ENCODE measurements at regions not wholly inside any gene's neighbourhood (a gene's known extent, or its start where the extent isn't known, plus 50 kb on each side); places are given as distances from the start of the nearest gene placed in this dataset.

DNA sequence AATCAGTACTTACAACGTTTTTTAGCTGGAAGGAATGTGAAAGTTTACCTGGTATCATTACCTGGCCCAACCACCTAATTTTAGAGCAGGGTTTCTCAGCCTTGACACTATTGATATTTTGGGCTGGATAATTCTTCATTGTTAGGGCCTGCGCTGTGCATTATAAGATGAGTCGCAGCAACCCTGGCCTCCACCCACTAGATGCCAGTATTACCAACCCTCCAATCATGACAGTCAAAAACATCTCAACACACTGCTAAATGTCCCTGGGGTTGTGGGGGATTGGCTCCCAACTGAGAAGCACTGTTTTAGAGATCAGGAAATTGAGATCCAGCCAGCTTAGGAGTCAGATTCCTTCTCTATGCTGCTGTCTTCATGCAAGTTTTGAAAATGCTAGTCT lies 265.3 kb upstream of the TCF4 start:
- H3K36me3 ChIP-seq (ENCODE audit: control insufficient read depth, insufficient read depth, low read length) = no peaks in the 10 kb centered on the region

DNA sequence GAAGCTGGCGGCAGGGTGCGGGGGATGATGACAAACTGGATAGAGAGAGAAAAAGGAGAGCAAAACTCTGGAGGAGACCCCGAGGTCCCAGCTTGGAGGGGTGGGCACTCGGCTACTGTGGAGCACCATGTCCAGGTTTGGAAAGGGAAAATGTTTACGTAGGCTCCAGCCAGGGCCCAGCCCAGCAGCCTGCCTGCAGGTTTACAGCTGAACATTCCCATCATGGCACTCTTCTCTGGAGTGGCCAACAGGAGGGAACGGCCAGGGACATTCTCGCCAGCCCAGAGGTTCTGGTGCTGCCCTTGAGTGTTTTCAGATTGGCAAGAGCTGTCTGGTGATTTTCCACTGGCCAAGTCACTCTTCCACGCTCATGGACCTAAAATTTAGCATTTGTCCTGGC lies 262.9 kb upstream of the TCF4 start:
- intact Hi-C loops (cut with micrococcal nuclease) = no loop called here
- in situ Hi-C loops (cut with MboI) = no loop called here
- Histone ChIP-seq H3K27ac (ENCODE audit: extremely low read depth, low read depth, low read length) (no peak overlapping the region), H3K27me3 (ENCODE audit: control insufficient read depth in 2 of 2, insufficient read depth in 2 of 2, low read length in 2 of 2) (peaks cover 0 to 12% of the 10 kb centered on the region in 2 experiments; a peak in 2 of 5 replicates), H3K9me3 (replicated peaks; ENCODE audit: control insufficient read depth, insufficient read depth, low read depth, low read length) (no peaks in the 10 kb centered on the region), H3K4me3 (no peak overlapping the region), H3K79me2 (ENCODE audit: control insufficient read depth, insufficient read depth, low read length) (no peaks in the 10 kb centered on the region), H3K9me1 (ENCODE audit: control insufficient read depth, insufficient read depth, low read length) (no peaks in the 10 kb centered on the region), H2AFZ (ENCODE audit: low read depth, low read length) (no peak overlapping the region), H4K20me1 (replicated peaks; ENCODE audit: control insufficient read depth, insufficient read depth, low read length) (no peaks in the 10 kb centered on the region), H3K4me1 (replicated peaks in 1 of 2; ENCODE audit: control insufficient read depth in 2 of 2, insufficient read depth in 2 of 2, low read length in 2 of 2) (no peaks in the 10 kb centered on the region), H3K4me2 (ENCODE audit: insufficient read depth, low read length) (no peak overlapping the region), H3K9ac (ENCODE audit: insufficient read depth in 1 of 2, low read depth in 2 of 2, low read length in 2 of 2) (no peak overlapping the region), H3K36me3 (ENCODE audit: control insufficient read depth, insufficient read depth, low read length) (no peaks in the 10 kb centered on the region)
- POLR2A ChIA-PET = no interaction called here
- 6% methylated on average over 6 of the region's 8 CpGs for WGBS (ENCODE audit: insufficient coverage, low coverage, missing lambda C conversion rate)
- CTCF ChIA-PET (ENCODE audit: low intra/inter-chr PET ratio) = no interaction called here
- BruUV-seq (replicated peaks) = no TSS peak
- no peak for ATAC-seq
- no peak for DNase-seq (ENCODE audit: extremely low read depth in 1 of 4, low spot score in 3 of 4)
- FAIRE-seq = no peak
- TF ChIP-seq PRPF4 (IDR thresholded peaks at IDR 0.05; ENCODE audit: insufficient read depth, low read depth, low read length, poor library complexity, severe bottlenecking) = no peak
- TF ChIP-seq SREBF2 (CRISPR knock-in tag; IDR thresholded peaks at IDR 0.05) = no peak
- TF ChIP-seq SPI1 (IDR thresholded peaks at IDR 0.05; ENCODE audit: borderline replicate concordance, low read depth, low read length) = no peak
- no peak for TF ChIP-seq ZNF583 (CRISPR knock-in tag; IDR thresholded peaks at IDR 0.05)
- no peak for TF ChIP-seq ZNF764 (CRISPR knock-in tag; IDR thresholded peaks at IDR 0.05; ENCODE audit: low read depth)
- no peak for TF ChIP-seq ZNF586 (CRISPR knock-in tag; conservative IDR thresholded peaks at IDR 0.05)
- no peak for TF ChIP-seq PCBP1 (IDR thresholded peaks at IDR 0.05; ENCODE audit: low read depth, low read length, poor library complexity, severe bottlenecking)
- TF ChIP-seq, protein P1, sequence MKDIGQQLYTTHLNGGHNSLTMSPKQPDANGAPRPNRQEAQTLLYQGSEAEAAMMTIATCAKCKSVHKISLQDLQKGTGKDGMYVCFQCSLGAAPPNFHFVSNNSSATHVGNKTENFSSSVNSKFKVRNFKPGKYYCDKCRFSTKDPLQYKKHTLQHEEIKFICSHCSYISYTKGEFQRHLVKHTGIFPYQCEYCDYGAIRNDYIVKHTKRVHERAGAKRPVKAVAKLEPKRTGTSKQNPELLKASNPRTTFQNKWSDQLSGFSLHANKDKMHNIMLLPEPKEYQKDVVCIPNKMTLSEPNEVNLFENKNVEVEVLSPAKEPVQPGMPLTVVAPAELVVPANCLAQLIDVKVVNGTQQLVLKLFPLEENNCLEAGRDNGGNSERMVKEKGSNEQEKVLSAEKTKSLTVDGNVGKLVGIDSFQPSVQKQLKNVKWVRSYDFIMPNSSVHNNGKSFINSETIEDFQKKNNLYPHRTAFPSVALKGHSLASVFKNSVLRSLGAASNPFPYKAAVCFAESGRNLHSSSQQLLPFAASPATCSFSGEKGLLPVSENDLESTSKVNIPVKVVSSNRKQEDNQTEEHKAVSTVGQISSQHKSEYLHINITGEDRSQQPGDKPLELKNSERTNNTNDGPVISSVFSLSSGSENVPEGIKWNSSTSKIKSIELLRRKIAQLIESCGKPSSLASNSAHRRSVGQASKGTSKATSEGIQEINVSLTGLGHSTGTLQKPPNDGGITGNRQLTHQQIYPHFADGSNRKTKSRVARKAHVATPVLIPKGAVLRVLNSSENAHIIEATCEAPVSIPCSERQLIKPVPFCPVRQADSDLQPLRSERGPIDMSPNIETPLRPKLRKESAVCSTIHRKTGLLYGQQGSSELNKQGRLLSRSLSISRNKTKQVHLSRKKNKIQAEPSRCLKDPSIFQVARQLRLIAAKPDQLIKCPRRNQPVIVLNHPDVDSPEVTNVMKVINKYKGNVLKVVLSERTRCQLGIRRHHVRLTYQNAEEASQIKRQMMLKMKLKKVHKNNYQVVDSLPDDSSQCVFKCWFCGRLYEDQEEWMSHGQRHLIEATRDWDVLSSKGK (CRISPR knock-in tag; IDR thresholded peaks at IDR 0.05) = no peak
- TF ChIP-seq MTA3 (IDR thresholded peaks at IDR 0.05; ENCODE audit: borderline replicate concordance) = no peak
- TF ChIP-seq HMG20A (CRISPR knock-in tag; conservative IDR thresholded peaks at IDR 0.05) = no peak
- TF ChIP-seq MCM3 (IDR thresholded peaks at IDR 0.05) = no peak
- no peak for TF ChIP-seq TRIM28 (IDR thresholded peaks at IDR 0.05)
- TF ChIP-seq POLR2A (conservative IDR thresholded peaks at IDR 0.05) = no peak
- no peak for TF ChIP-seq SMAD1 (IDR thresholded peaks at IDR 0.05; ENCODE audit: low read depth, low read length, partially characterized antibody)
- TF ChIP-seq SLC30A9 (CRISPR knock-in tag; IDR thresholded peaks at IDR 0.05) = no peak
- TF ChIP-seq FUS (optimal IDR thresholded peaks at IDR 0.05; ENCODE audit: low read depth, low read length) = no peak

More for the DNA sequence above, 265.3 kb upstream of the TCF4 start:
- in situ Hi-C loops (cut with MboI) (no loop called here), intact Hi-C loops (cut with micrococcal nuclease) (no loop called here)
- POLR2A ChIA-PET = interaction anchor here (1.1 kb wide), 1 partner anchor 14 kb away, joined by 3 read pairs; no protein-coding TSS in a partner anchor
- Histone ChIP-seq H3K4me3 (no peak overlapping the region), H3K9ac (ENCODE audit: insufficient read depth in 1 of 2, low read depth in 2 of 2, low read length in 2 of 2) (no peak overlapping the region), H3K4me2 (ENCODE audit: insufficient read depth, low read length) (no peak overlapping the region), H3K9me3 (replicated peaks; ENCODE audit: control insufficient read depth, insufficient read depth, low read depth, low read length) (no peaks in the 10 kb centered on the region), H3K9me1 (ENCODE audit: control insufficient read depth, insufficient read depth, low read length) (no peaks in the 10 kb centered on the region), H2AFZ (ENCODE audit: low read depth, low read length) (no peak overlapping the region), H3K4me1 (replicated peaks in 1 of 2; ENCODE audit: control insufficient read depth in 2 of 2, insufficient read depth in 2 of 2, low read length in 2 of 2) (no peaks in the 10 kb centered on the region), H3K79me2 (ENCODE audit: control insufficient read depth, insufficient read depth, low read length) (no peaks in the 10 kb centered on the region), H4K20me1 (replicated peaks; ENCODE audit: control insufficient read depth, insufficient read depth, low read length) (no peaks in the 10 kb centered on the region), H3K27me3 (ENCODE audit: control insufficient read depth in 2 of 2, insufficient read depth in 2 of 2, low read length in 2 of 2) (peaks cover 0 to 13% of the 10 kb centered on the region in 2 experiments; a peak in 2 of 5 replicates), H3K27ac (ENCODE audit: extremely low read depth, low read depth, low read length) (no peak overlapping the region)
- no peak for TF ChIP-seq ZNF586 (CRISPR knock-in tag; conservative IDR thresholded peaks at IDR 0.05)
- TF ChIP-seq SMC3 (conservative IDR thresholded peaks at IDR 0.05; ENCODE audit: insufficient read depth, low read depth, low read length) = no peak
- BruUV-seq (replicated peaks) = no TSS peak
- DNase-seq (ENCODE audit: extremely low read depth in 1 of 4, low spot score in 3 of 4) = no peak
- no peak for ATAC-seq
- no peak for FAIRE-seq
- CTCF ChIA-PET (ENCODE audit: low intra/inter-chr PET ratio) = no interaction called here
- 23% methylated on average over 3 of the region's 3 CpGs for WGBS (ENCODE audit: insufficient coverage, low coverage, missing lambda C conversion rate)
